ENCODE measurements at regions not wholly inside any gene's neighbourhood (a gene's known extent, or its start where the extent isn't known, plus 50 kb on each side); places are given as distances from the start of the nearest gene placed in this dataset.

- peak in 2 of 10 donors; percentile 48 to 56 for DNase-seq
- intact Hi-C loops (cut with DNase I) = no loop called here
These were observed 290.2 kb upstream of the LRATD1 start for GRCh38 chr2:14342313-14342712.

GRCh38 chr2:14344355-14344754 is 288.2 kb upstream of the LRATD1 start:
- intact Hi-C loops (cut with DNase I) = no loop called here
- DNase-seq = no peak

GRCh38 chr2:14348247-14348646 is 284.3 kb upstream of the LRATD1 start:
- intact Hi-C loops (cut with DNase I) = no loop called here
- peak in 6 of 10 donors; percentile 27 to 80 (median 40) for DNase-seq

GRCh38 chr2:14350856-14351255 is 281.7 kb upstream of the LRATD1 start:
- intact Hi-C loops (cut with DNase I) = no loop called here
- no peak for DNase-seq

- DNase-seq = no peak
- intact Hi-C loops (cut with DNase I) = no loop called here
These were observed 280.4 kb upstream of the LRATD1 start for GRCh38 chr2:14352067-14352466.

GRCh38 chr2:14354231-14354630 is 278.3 kb upstream of the LRATD1 start:
- DNase-seq = no peak
- intact Hi-C loops (cut with DNase I) = no loop called here

GRCh38 chr2:14355102-14355501 is 277.4 kb upstream of the LRATD1 start:
- DNase-seq = no peak
- intact Hi-C loops (cut with DNase I) = no loop called here

- no peak for DNase-seq
- intact Hi-C loops (cut with DNase I) = no loop called here
These were observed 274.2 kb upstream of the LRATD1 start for GRCh38 chr2:14358339-14358738.

- DNase-seq = no peak
- intact Hi-C loops (cut with DNase I) = no loop called here
These were observed 273.7 kb upstream of the LRATD1 start for GRCh38 chr2:14358774-14359173.

- intact Hi-C loops (cut with DNase I) = no loop called here
- no peak for DNase-seq
These were observed 269.4 kb upstream of the LRATD1 start for GRCh38 chr2:14363137-14363536.

GRCh38 chr2:14363976-14364375 is 268.5 kb upstream of the LRATD1 start:
- DNase-seq = no peak
- intact Hi-C loops (cut with DNase I) = no loop called here

GRCh38 chr2:14364471-14364870 is 268.0 kb upstream of the LRATD1 start:
- DNase-seq = no peak
- intact Hi-C loops (cut with DNase I) = no loop called here

GRCh38 chr2:14385043-14385442 is 247.5 kb upstream of the LRATD1 start:
- intact Hi-C loops (cut with DNase I) = no loop called here
- no peak for DNase-seq

- no peak for DNase-seq
- intact Hi-C loops (cut with DNase I) = no loop called here
These were observed 245.2 kb upstream of the LRATD1 start for GRCh38 chr2:14387332-14387731.

- intact Hi-C loops (cut with DNase I) = no loop called here
- no peak for DNase-seq
These were observed 243.8 kb upstream of the LRATD1 start for GRCh38 chr2:14388724-14389123.

GRCh38 chr2:14396533-14397083 is 235.9 kb upstream of the LRATD1 start:
- no peak for DNase-seq
- intact Hi-C loops (cut with DNase I) = no loop called here

- intact Hi-C loops (cut with DNase I) = no loop called here
These were observed 233.9 kb upstream of the LRATD1 start for GRCh38 chr2:14398641-14399040.

GRCh38 chr2:14401873-14402272 is 230.6 kb upstream of the LRATD1 start:
- intact Hi-C loops (cut with DNase I) = no loop called here
- DNase-seq = peak in 1 of 10 donors; percentile 30

More at GRCh38 chr2:14398641-14399040, 233.9 kb upstream of the LRATD1 start:
- no peak for DNase-seq

- DNase-seq = no peak
- intact Hi-C loops (cut with DNase I) = no loop called here
These were observed 223.8 kb upstream of the LRATD1 start for GRCh38 chr2:14408695-14409094.

GRCh38 chr2:14417551-14417950 is 215.0 kb upstream of the LRATD1 start:
- intact Hi-C loops (cut with DNase I) = no loop called here
- peak in 1 of 10 donors; percentile 40 for DNase-seq

- intact Hi-C loops (cut with DNase I) = no loop called here
- no peak for DNase-seq
These were observed 214.4 kb upstream of the LRATD1 start for GRCh38 chr2:14418115-14418514.

- no peak for DNase-seq
These were observed 211.7 kb upstream of the LRATD1 start for GRCh38 chr2:14420851-14421250.

GRCh38 chr2:14422426-14422825 is 210.1 kb upstream of the LRATD1 start:
- intact Hi-C loops (cut with DNase I) = no loop called here
- DNase-seq = no peak

More at GRCh38 chr2:14420851-14421250, 211.7 kb upstream of the LRATD1 start:
- intact Hi-C loops (cut with DNase I) = no loop called here

All from posterior cingulate gyrus (tissue), 11 donors.